ENCODE measurements at regions not wholly inside any gene's neighbourhood (a gene's known extent, or its start where the extent isn't known, plus 50 kb on each side); places are given as distances from the start of the nearest gene placed in this dataset.

- DNase-seq (ENCODE audit: low read depth in 2 of 2) = no peak
Observed at GRCh38 chr1:87437663-87438295, 109.1 kb downstream of the LMO4 start.

GRCh38 chr1:87439821-87440220 is 111.1 kb downstream of the LMO4 start:
- DNase-seq (ENCODE audit: low read depth in 2 of 2) = no peak

GRCh38 chr1:87449348-87449963 is 120.8 kb downstream of the LMO4 start:
- DNase-seq (ENCODE audit: low read depth in 2 of 2) = no peak

GRCh38 chr1:87450136-87450535 is 121.5 kb downstream of the LMO4 start:
- DNase-seq (ENCODE audit: low read depth in 2 of 2) = no peak

GRCh38 chr1:87450615-87451209 is 122.0 kb downstream of the LMO4 start:
- DNase-seq (ENCODE audit: low read depth in 2 of 2) = peak in 1 of 2 donors; percentile 4

GRCh38 chr1:87451229-87451920 is 122.7 kb downstream of the LMO4 start:
- DNase-seq (ENCODE audit: low read depth in 2 of 2) = no peak

- DNase-seq (ENCODE audit: low read depth in 2 of 2) = no peak
Observed at GRCh38 chr1:87452648-87453047, 124.0 kb downstream of the LMO4 start.

- no peak for DNase-seq (ENCODE audit: low read depth in 2 of 2)
Observed at GRCh38 chr1:87457408-87457807, 128.7 kb downstream of the LMO4 start.

GRCh38 chr1:87462894-87463293 is 134.2 kb downstream of the LMO4 start:
- no peak for DNase-seq (ENCODE audit: low read depth in 2 of 2)

GRCh38 chr1:87464022-87464490 is 135.4 kb downstream of the LMO4 start:
- no peak for DNase-seq (ENCODE audit: low read depth in 2 of 2)

- no peak for DNase-seq (ENCODE audit: low read depth in 2 of 2)
Observed at GRCh38 chr1:87466621-87467020, 137.9 kb downstream of the LMO4 start.

GRCh38 chr1:87472716-87473115 is 144.0 kb downstream of the LMO4 start:
- DNase-seq (ENCODE audit: low read depth in 2 of 2) = no peak

- no peak for DNase-seq (ENCODE audit: low read depth in 2 of 2)
Observed at GRCh38 chr1:87473203-87473661, 144.6 kb downstream of the LMO4 start.

- DNase-seq (ENCODE audit: low read depth in 2 of 2) = no peak
Observed at GRCh38 chr1:87474098-87474497, 145.4 kb downstream of the LMO4 start.

GRCh38 chr1:87478231-87478630 is 149.6 kb downstream of the LMO4 start:
- DNase-seq (ENCODE audit: low read depth in 2 of 2) = no peak

- DNase-seq (ENCODE audit: low read depth in 2 of 2) = no peak
Observed at GRCh38 chr1:87495147-87495546, 166.5 kb downstream of the LMO4 start.

- DNase-seq (ENCODE audit: low read depth in 2 of 2) = no peak
Observed at GRCh38 chr1:87495870-87496269, 167.2 kb downstream of the LMO4 start.

GRCh38 chr1:87497380-87498203 is 168.9 kb downstream of the LMO4 start:
- DNase-seq (ENCODE audit: low read depth in 2 of 2) = no peak

- no peak for DNase-seq (ENCODE audit: low read depth in 2 of 2)
Observed at GRCh38 chr1:87501738-87502137, 173.1 kb downstream of the LMO4 start.

GRCh38 chr1:87505391-87505983 is 176.8 kb downstream of the LMO4 start:
- no peak for DNase-seq (ENCODE audit: low read depth in 2 of 2)

- no peak for DNase-seq (ENCODE audit: low read depth in 2 of 2)
Observed at GRCh38 chr1:87506147-87506546, 177.5 kb downstream of the LMO4 start.

Data from stimulated activated CD8-positive, alpha-beta memory T cell treated with anti-CD3 and anti-CD28 coated beads, Interleukin-2, amount 100 ng/mL, for 1 hour (primary cell).